Type B pancreatic cell (in vitro differentiated cells): ENCODE measurements at regions not wholly inside any gene's neighbourhood (a gene's known extent, or its start where the extent isn't known, plus 50 kb on each side); places are given as distances from the start of the nearest gene placed in this dataset.
A peak's percentile ranks its signal among the peaks of the same experiment; 100 is the strongest.

Source experiments
- DNase-seq: peaks from one replicate; pipeline ENCODE4 v3.0.0; 2021; ENCODE audit warnings: mixed read lengths; ENCODE audit not compliant: unreplicated experiment; ENCODE audit errors: extremely low spot score
- H3K27ac Mint-ChIP-seq: 2 replicates; pipeline ENCODE4 v1.8.0; 2021; ENCODE audit warnings: mild to moderate bottlenecking, mixed read lengths
- H3K27me3 Mint-ChIP-seq: 2 replicates; pipeline ENCODE4 v1.8.0; 2021; ENCODE audit warnings: mixed read lengths
- H3K36me3 Mint-ChIP-seq: 2 replicates; pipeline ENCODE4 v1.8.0; 2021; ENCODE audit warnings: mixed read lengths
- H3K4me1 Mint-ChIP-seq: one replicate; pipeline ENCODE4 v1.8.0; 2021; ENCODE audit warnings: mixed read lengths; ENCODE audit not compliant: unreplicated experiment
- H3K4me3 Mint-ChIP-seq: 2 replicates; pipeline ENCODE4 v1.8.0; 2021; ENCODE audit warnings: mild to moderate bottlenecking, mixed read lengths
- H3K9me3 Mint-ChIP-seq: 2 replicates; pipeline ENCODE4 v1.8.0; 2021; ENCODE audit warnings: mixed read lengths
- CTCF ChIP-seq: fragments of 200-600 bp; sonication (generic); conservative IDR thresholded peaks from 2 replicates; pipeline ENCODE4 v1.5.0; 2021; ENCODE audit warnings: antibody characterized with exemption, mild to moderate bottlenecking

GRCh38 chr2:238685327-238685709 is 162.6 kb upstream of the TWIST2 start:
- peak overlapping the region; percentile 67 for H3K27ac Mint-ChIP-seq
- no peaks in the 10 kb centered on the region for H3K9me3 Mint-ChIP-seq
- no peak overlapping the region for H3K4me3 Mint-ChIP-seq
- H3K4me1 Mint-ChIP-seq, result peaks cover 15% of the 10 kb centered on the region
- no peaks in the 10 kb centered on the region for H3K27me3 Mint-ChIP-seq
- no peaks in the 10 kb centered on the region for H3K36me3 Mint-ChIP-seq
- no peak for DNase-seq
- no peak for TF ChIP-seq CTCF

GRCh38 chr2:238685713-238686112 is 162.2 kb upstream of the TWIST2 start:
- no peaks in the 10 kb centered on the region for H3K9me3 Mint-ChIP-seq
- no peak for TF ChIP-seq CTCF
- H3K4me1 Mint-ChIP-seq, result peaks cover 15% of the 10 kb centered on the region
- no peak for DNase-seq
- no peaks in the 10 kb centered on the region for H3K27me3 Mint-ChIP-seq
- no peak overlapping the region for H3K4me3 Mint-ChIP-seq
- no peak overlapping the region for H3K27ac Mint-ChIP-seq
- no peaks in the 10 kb centered on the region for H3K36me3 Mint-ChIP-seq

GRCh38 chr2:238686223-238686622 is 161.7 kb upstream of the TWIST2 start:
- Mint-ChIP-seq H3K36me3 (no peaks in the 10 kb centered on the region), H3K4me3 (no peak overlapping the region), H3K9me3 (no peaks in the 10 kb centered on the region), H3K27ac (no peak overlapping the region), H3K27me3 (no peaks in the 10 kb centered on the region), H3K4me1 (peaks cover 15% of the 10 kb centered on the region)
- DNase-seq, result no peak
- no peak for TF ChIP-seq CTCF

GRCh38 chr2:238688193-238689153 is 159.4 kb upstream of the TWIST2 start:
- Mint-ChIP-seq H3K4me1 (peaks cover 15% of the 10 kb centered on the region), H3K36me3 (no peaks in the 10 kb centered on the region), H3K4me3 (no peak overlapping the region), H3K9me3 (no peaks in the 10 kb centered on the region), H3K27ac (no peak overlapping the region), H3K27me3 (no peaks in the 10 kb centered on the region)
- DNase-seq, result no peak
- no peak for TF ChIP-seq CTCF

GRCh38 chr2:238689331-238689730 is 158.6 kb upstream of the TWIST2 start:
- TF ChIP-seq CTCF, result no peak

More at GRCh38 chr2:238689331-238689730, 158.6 kb upstream of the TWIST2 start:
- no peak overlapping the region for H3K4me3 Mint-ChIP-seq
- H3K27ac Mint-ChIP-seq, result no peak overlapping the region
- DNase-seq, result no peak
- no peaks in the 10 kb centered on the region for H3K9me3 Mint-ChIP-seq
- H3K4me1 Mint-ChIP-seq, result peaks cover 15% of the 10 kb centered on the region
- H3K36me3 Mint-ChIP-seq, result no peaks in the 10 kb centered on the region
- no peaks in the 10 kb centered on the region for H3K27me3 Mint-ChIP-seq
